DMS 273 (cell line): ENCODE measurements at regions not wholly inside any gene's neighbourhood (a gene's known extent, or its start where the extent isn't known, plus 50 kb on each side); places are given as distances from the start of the nearest gene placed in this dataset.

Source experiments
- DNase-seq: peaks from one replicate; lab custom pipeline; 2025; ENCODE audit not compliant: unreplicated experiment; lab: John Stamatoyannopoulos, UW

- DNase-seq = no peak
Observed at GRCh38 chr3:6074952-6075351, 786.0 kb upstream of the GRM7 start.

- no peak for DNase-seq
Observed at GRCh38 chr3:6078436-6078835, 782.5 kb upstream of the GRM7 start.

- DNase-seq = no peak
Observed at GRCh38 chr3:6079011-6079410, 781.9 kb upstream of the GRM7 start.

GRCh38 chr3:6079561-6080179, 781.2 kb upstream of the GRM7 start:
- DNase-seq = no peak

GRCh38 chr3:6088433-6088832, 772.5 kb upstream of the GRM7 start:
- no peak for DNase-seq

GRCh38 chr3:6089780-6090179, 771.1 kb upstream of the GRM7 start:
- no peak for DNase-seq

GRCh38 chr3:6091262-6091661, 769.7 kb upstream of the GRM7 start:
- DNase-seq = no peak

- DNase-seq = no peak
Observed at GRCh38 chr3:6095006-6095405, 765.9 kb upstream of the GRM7 start.

GRCh38 chr3:6097021-6097420, 763.9 kb upstream of the GRM7 start:
- no peak for DNase-seq

GRCh38 chr3:6097556-6097955, 763.4 kb upstream of the GRM7 start:
- DNase-seq = no peak

GRCh38 chr3:6098516-6099157, 762.3 kb upstream of the GRM7 start:
- no peak for DNase-seq

- DNase-seq = no peak
Observed at GRCh38 chr3:6099458-6100075, 761.3 kb upstream of the GRM7 start.

GRCh38 chr3:6105187-6105586, 755.7 kb upstream of the GRM7 start:
- no peak for DNase-seq

- DNase-seq = no peak
Observed at GRCh38 chr3:6108957-6109356, 752.0 kb upstream of the GRM7 start.

- no peak for DNase-seq
Observed at GRCh38 chr3:6110451-6110850, 750.5 kb upstream of the GRM7 start.

- no peak for DNase-seq
Observed at GRCh38 chr3:6112546-6112945, 748.4 kb upstream of the GRM7 start.

GRCh38 chr3:6113338-6113737, 747.6 kb upstream of the GRM7 start:
- DNase-seq = no peak

GRCh38 chr3:6119367-6119766, 741.5 kb upstream of the GRM7 start:
- DNase-seq = no peak

GRCh38 chr3:6120786-6121185, 740.1 kb upstream of the GRM7 start:
- DNase-seq = no peak

- no peak for DNase-seq
Observed at GRCh38 chr3:6124875-6125274, 736.0 kb upstream of the GRM7 start.

GRCh38 chr3:6125520-6125919, 735.4 kb upstream of the GRM7 start:
- no peak for DNase-seq

GRCh38 chr3:6132684-6133432, 728.1 kb upstream of the GRM7 start:
- no peak for DNase-seq
